Esophagus (tissue), 2 donors: ENCODE measurements at regions not wholly inside any gene's neighbourhood (a gene's known extent, or its start where the extent isn't known, plus 50 kb on each side); places are given as distances from the start of the nearest gene placed in this dataset.

Experiments used
- H3K27ac ChIP-seq, 2 donors: one replicate each; pipeline ENCODE4 v1.5.1; 2013; ENCODE audit warnings: low read depth in 2 of 2, mild to moderate bottlenecking in 2 of 2, inconsistent platforms in 1 of 2, low read length in 1 of 2, moderate library complexity in 1 of 2
- H3K27me3 ChIP-seq, 2 donors: one replicate each; pipeline ENCODE4 v1.6.1; 2013; ENCODE audit warnings: low read length in 2 of 2, control low read depth in 1 of 2, mild to moderate bottlenecking in 1 of 2; ENCODE audit not compliant: insufficient read depth in 2 of 2, control insufficient read depth in 1 of 2
- H3K36me3 ChIP-seq, 2 donors: one replicate each; pipeline ENCODE4 v1.6.1; 2013; ENCODE audit warnings: low read length in 1 of 2; ENCODE audit not compliant: control insufficient read depth in 2 of 2, insufficient read depth in 2 of 2
- H3K4me1 ChIP-seq, 2 donors: one replicate each; pipeline ENCODE4 v1.6.1; 2013; ENCODE audit warnings: low read length in 1 of 2; ENCODE audit not compliant: control insufficient read depth in 2 of 2, insufficient read depth in 2 of 2
- H3K4me3 ChIP-seq, 2 donors: one replicate each; pipeline ENCODE4 v1.5.1; 2013; ENCODE audit warnings: low read length in 2 of 2, mild to moderate bottlenecking in 2 of 2, low read depth in 1 of 2, moderate library complexity in 1 of 2
- H3K9me3 ChIP-seq, 2 donors: one replicate each; pipeline ENCODE4 v1.6.1; 2013; ENCODE audit warnings: mild to moderate bottlenecking in 2 of 2, low read depth in 1 of 2, low read length in 1 of 2, moderate library complexity in 1 of 2; ENCODE audit not compliant: control insufficient read depth in 2 of 2, insufficient read depth in 1 of 2
- WGBS, 2 donors: extraction: QIAGEN DNeasy Blood & Tissue Kit; methylation state at CpG; one replicate each; pipeline ENCODE4 v1.1.7; 2013; 5-methylcytosine and 5-hydroxymethylcytosine counted together
- donor health status: healthy with polysubstance abuse.
- donor health status: Bipolar disorder and iron deficiency.

DNA sequence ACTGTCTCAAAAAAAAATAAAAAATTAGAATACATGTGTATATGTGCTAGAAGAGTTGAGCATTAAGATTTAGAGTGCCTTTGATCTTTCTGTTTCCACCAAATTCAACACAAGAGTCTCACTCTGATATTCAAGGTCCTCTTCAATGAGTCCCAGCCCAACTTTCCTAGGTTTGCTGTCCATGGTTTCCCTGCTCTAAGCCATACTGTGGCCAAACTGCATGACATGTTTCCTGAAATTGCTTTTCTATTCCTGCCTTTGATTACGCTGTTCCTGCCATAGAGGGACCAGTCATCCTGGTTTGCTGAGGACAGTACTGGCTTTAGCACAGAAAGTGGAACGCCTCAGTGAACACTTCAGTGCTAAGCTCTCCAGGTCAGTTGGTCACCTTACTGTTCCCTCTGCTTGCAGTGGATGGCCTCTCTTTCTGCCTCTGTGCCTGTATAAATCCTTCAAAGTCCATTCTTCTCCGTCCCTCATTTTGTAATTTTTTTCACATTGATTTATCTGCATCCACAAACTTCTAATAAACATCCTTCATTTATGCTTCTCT is 305.9 kb upstream of the PROX1 start:
- H3K36me3 ChIP-seq: no peaks in the 10 kb centered on the region
- H3K4me1 ChIP-seq: no peaks in the 10 kb centered on the region
- H3K27ac ChIP-seq: no peak overlapping the region
- no peaks in the 10 kb centered on the region for H3K9me3 ChIP-seq
- 89% methylated on average over 3 of the region's 3 CpGs for WGBS, 2 donors
- peaks cover 0 to 3% of the 10 kb centered on the region in 2 donors for H3K27me3 ChIP-seq
- no peak overlapping the region for H3K4me3 ChIP-seq

DNA sequence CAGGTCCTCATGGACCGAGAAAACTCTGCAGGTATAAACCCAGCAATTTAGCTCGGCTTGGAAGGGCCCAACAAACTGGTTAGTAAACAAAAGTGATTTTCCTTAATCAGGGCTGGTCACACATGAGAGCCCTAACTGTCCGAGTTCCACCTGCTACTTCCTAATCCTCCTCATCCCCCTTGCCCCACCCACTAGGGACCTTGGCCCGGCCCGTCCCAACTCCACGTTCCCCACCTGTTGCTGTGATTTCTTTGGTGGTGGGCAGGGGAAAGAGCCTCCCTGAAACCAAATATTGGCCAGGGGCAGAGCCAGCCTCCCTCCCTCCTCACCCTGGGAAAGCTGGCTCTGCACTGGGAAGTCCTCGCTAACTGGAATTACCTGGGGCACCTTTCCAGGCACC is 304.2 kb upstream of the PROX1 start:
- Histone ChIP-seq H3K4me3 (no peak overlapping the region), H3K9me3 (no peaks in the 10 kb centered on the region), H3K4me1 (no peaks in the 10 kb centered on the region), H3K27me3 (peaks cover 0 to 3% of the 10 kb centered on the region in 2 donors), H3K36me3 (no peaks in the 10 kb centered on the region), H3K27ac (no peak overlapping the region)
- 80 to 84% methylated on average over 7 of the region's 7 CpGs for WGBS, 2 donors

DNA sequence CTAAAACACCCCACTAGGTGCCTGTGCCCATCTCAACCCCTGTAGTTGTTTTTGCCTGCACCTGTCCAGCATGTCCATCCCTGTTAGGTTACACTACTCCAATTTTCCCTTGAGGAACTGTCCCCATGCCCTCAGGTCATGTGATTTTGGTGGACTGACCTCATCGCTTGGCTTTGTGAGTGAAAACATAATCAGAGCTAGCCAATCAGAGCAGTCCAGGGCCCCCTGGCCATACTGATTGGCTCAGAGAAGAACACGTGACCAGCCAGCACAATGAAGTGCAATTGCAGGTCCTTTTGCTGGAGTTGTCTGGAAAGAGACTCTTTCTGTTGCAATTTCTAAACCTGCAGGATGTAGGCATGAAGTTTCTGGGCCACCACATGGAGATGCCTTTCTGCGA is 303.3 kb upstream of the PROX1 start:
- Histone ChIP-seq H3K4me1 (no peaks in the 10 kb centered on the region), H3K9me3 (no peaks in the 10 kb centered on the region), H3K4me3 (no peak overlapping the region), H3K27ac (no peak overlapping the region), H3K36me3 (no peaks in the 10 kb centered on the region), H3K27me3 (peaks cover 0 to 3% of the 10 kb centered on the region in 2 donors)
- 93 to 97% methylated on average over 3 of the region's 3 CpGs for WGBS, 2 donors

DNA sequence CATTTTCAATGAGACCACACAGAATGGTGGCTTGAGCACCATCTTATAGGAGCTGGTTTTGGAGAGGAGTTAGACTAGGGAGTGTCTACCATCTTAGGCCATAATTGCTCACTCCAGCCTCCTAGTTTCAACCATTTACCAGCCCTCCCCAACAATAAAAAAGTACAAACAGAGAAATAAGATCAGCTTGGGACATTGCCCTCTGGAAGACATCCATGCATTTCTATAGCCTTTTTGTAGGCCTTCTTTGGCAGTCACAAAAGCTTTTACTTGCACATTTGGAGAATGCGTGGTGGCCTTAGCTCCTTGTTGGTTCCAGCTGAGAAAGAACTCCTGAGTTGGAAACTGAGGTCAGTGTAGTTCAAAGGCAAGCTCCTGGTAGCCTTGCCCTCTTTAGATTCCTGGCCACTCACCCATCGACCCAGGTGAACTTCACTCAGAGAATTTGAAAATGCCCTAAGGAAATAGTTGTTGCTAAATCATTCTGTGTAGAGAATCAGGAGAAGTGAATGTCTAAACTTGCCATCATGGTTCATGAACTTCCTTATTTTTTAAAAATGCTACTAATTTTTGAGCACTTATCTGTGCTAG is 301.7 kb upstream of the PROX1 start:
- Histone ChIP-seq H3K36me3 (no peaks in the 10 kb centered on the region), H3K4me1 (peaks cover 0 to 2% of the 10 kb centered on the region in 2 donors), H3K4me3 (no peak overlapping the region), H3K27me3 (peaks cover 0 to 3% of the 10 kb centered on the region in 2 donors), H3K27ac (peak overlapping the region in 1 of 2 donors; percentile 3), H3K9me3 (no peaks in the 10 kb centered on the region)
- WGBS, 2 donors: 53 to 64% methylated on average over 2 of the region's 2 CpGs

DNA sequence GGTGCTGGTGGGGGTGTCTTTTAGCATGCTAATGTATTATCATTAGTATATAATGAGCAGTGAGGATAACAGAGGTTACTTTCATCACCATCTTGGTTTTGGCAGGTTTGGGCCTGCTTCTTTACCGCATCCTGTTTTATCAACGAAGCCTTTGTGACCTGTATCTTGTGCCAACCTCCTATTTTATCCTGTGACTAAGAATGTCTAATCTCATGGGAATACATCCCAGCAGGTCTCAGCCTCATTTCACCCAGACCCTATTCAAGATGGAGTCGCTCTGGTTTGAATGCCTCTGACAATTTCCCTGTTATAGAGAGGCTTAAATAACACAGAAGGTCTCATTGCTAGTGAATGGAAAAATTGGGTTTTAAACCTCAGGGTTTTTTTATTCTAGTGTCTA is 300.8 kb upstream of the PROX1 start:
- Histone ChIP-seq H3K27me3 (peaks cover 0 to 3% of the 10 kb centered on the region in 2 donors), H3K4me1 (peaks cover 0 to 2% of the 10 kb centered on the region in 2 donors), H3K9me3 (no peaks in the 10 kb centered on the region), H3K36me3 (no peaks in the 10 kb centered on the region), H3K27ac (no peak overlapping the region), H3K4me3 (no peak overlapping the region)
- WGBS, 2 donors: 47 to 59% methylated on average over 3 of the region's 3 CpGs

DNA sequence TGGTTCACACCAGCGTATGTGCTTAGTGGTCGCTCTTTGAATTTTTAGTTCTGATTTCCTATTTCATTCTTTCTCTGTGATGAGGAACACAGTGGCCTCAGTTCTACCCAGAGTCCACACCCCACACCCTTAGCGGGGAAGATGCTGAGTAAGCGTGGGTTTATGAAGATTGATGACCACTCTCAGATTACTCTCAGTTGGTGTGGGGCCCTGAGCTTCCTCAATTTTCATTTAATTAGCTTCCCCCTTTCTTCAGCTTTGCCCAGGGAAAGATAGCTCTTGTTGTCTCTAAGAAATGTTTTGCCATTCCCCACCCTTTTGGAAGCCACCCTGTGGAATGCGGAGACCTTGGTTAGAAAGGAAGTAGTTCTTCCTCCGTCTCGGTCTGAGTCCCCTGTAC is 299.9 kb upstream of the PROX1 start:
- Histone ChIP-seq H3K4me3 (no peak overlapping the region), H3K27ac (no peak overlapping the region), H3K9me3 (no peaks in the 10 kb centered on the region), H3K4me1 (peaks cover 0 to 2% of the 10 kb centered on the region in 2 donors), H3K27me3 (peaks cover 0 to 3% of the 10 kb centered on the region in 2 donors), H3K36me3 (no peaks in the 10 kb centered on the region)
- WGBS, 2 donors: 57 to 61% methylated on average over 7 of the region's 7 CpGs

DNA sequence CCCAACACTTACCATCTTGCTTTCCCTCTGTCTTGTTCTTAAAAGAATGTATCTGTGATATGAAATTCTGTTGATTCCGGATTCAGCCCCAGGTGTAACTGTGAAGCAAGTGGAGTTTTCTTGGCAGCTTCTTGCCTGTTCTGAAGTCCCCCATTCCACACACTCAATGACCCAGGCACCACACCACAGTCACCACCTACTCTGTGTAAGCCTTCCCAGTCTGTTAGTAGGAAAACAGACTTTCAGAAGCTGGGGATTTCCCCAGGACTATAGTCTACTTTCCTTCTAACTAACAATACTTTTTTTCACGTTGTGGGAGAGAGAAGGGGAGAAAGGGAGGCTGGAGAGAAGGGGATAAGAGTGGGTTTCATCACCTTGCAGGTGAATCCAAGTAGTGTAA is 299.1 kb upstream of the PROX1 start:
- H3K27ac ChIP-seq: peak overlapping the region; percentile 55 to 66
- no peaks in the 10 kb centered on the region for H3K9me3 ChIP-seq

DNA sequence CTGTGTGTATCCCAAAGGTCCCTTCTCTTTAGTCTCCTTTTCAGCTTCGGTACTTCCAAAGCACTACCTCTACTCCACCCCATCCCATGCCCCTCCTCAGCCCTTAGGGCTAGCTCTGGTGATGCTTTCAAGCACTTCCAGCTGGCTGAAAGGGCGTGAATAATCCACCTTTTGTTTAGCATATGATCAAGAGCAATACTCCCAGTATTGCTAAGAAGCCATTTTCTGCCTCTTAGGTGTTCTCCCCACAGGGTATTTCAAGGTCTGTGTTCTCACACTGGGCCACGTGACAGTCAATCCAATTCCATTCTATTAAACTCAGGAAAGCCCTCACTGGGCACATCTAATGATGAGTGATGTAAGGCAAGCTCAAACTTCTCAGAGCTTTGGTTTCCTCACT is 298.5 kb upstream of the PROX1 start:
- peak overlapping the region; percentile 23 to 66 for H3K27ac ChIP-seq
- WGBS, 2 donors: 43 to 60% methylated on average over 3 of the region's 3 CpGs

More for the DNA sequence above, 299.1 kb upstream of the PROX1 start:
- Histone ChIP-seq H3K4me1 (peaks cover 0 to 2% of the 10 kb centered on the region in 2 donors), H3K4me3 (no peak overlapping the region), H3K27me3 (peaks cover 0 to under 1% of the 10 kb centered on the region in 2 donors), H3K36me3 (no peaks in the 10 kb centered on the region)
- 40 to 41% methylated on average over 2 of the region's 2 CpGs for WGBS, 2 donors

DNA sequence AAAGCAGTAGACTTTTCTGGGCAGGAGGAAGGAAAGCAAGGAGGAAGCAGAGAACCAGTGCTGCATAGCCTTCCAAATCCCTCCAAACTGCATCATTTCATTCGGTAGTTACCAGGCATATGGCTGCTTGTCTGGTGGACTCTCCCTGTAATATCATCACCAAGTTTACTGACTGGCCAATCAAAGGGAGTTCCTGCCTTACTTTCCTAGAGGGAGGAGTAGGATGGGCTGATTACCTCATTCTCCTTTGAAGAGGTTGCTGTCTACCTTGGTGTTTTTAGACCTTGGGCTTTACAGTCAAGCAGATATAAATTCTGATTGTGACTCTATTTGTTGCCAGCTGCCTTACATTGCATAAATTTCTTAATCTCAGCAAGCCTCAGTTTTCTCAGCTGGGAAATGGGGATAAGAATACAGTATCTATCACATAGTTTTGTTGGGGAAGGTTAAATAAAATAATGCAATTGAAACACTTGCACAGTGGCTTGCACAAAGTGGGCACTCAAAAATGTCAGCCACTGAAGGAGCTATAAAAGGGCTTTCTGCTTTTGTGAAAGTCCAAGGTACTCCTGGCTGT is 297.3 kb upstream of the PROX1 start:
- H3K4me3 ChIP-seq: no peak overlapping the region
- peaks cover 0 to 2% of the 10 kb centered on the region in 2 donors for H3K4me1 ChIP-seq
- no peaks in the 10 kb centered on the region for H3K9me3 ChIP-seq
- 0 to 70% methylated on average over 1 of the region's 1 CpG for WGBS, 2 donors
- no peak overlapping the region for H3K27ac ChIP-seq
- no peaks in the 10 kb centered on the region for H3K36me3 ChIP-seq
- H3K27me3 ChIP-seq: no peaks in the 10 kb centered on the region

More for the DNA sequence above, 298.5 kb upstream of the PROX1 start:
- Histone ChIP-seq H3K4me3 (no peak overlapping the region), H3K4me1 (peaks cover 0 to 2% of the 10 kb centered on the region in 2 donors), H3K9me3 (no peaks in the 10 kb centered on the region), H3K27me3 (no peaks in the 10 kb centered on the region), H3K36me3 (no peaks in the 10 kb centered on the region)

DNA sequence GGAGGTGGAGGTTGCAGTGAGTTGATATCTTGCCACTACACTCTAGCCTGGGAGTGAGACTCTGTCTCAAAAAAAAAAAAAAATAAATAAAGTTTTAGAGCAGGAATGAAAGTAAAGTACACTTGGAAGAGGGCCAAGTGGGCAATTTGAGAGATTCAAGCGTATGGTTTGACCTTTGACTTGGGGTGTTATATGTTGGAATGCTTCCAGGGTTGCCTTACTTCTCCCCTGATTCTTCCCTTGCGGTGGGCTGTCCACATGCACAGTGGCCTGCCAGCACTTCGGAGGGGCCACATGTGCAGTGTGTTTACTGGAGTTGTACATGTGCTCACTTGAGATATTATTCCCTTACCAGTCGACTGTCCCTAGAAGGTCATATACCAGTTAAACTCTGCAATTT is 295.5 kb upstream of the PROX1 start:
- Histone ChIP-seq H3K27ac (no peak overlapping the region), H3K4me3 (no peak overlapping the region), H3K9me3 (no peaks in the 10 kb centered on the region), H3K27me3 (no peaks in the 10 kb centered on the region), H3K4me1 (peaks cover 0 to 2% of the 10 kb centered on the region in 2 donors), H3K36me3 (no peaks in the 10 kb centered on the region)
- WGBS, 2 donors: 52 to 68% methylated on average over 4 of the region's 4 CpGs
